Endothelial cell of umbilical vein (primary cell): ENCODE measurements at regions not wholly inside any gene's neighbourhood (a gene's known extent, or its start where the extent isn't known, plus 50 kb on each side); places are given as distances from the start of the nearest gene placed in this dataset.

Experiments
- BruUV-seq: library from RNA; stranded (reverse); fragments of 400-500 nt; replicated peaks from 2 replicates; lab custom pipeline; 2021; lab: Mats Ljungman, UMichigan
- CTCF ChIA-PET: fragments of 300-600, 350-600 bp; sonication (Branson Sonifier 250); formaldehyde crosslinking; loops from one replicate; lab custom pipeline; 2021; ENCODE audit warnings: antibody characterized with exemption, inconsistent platforms; lab: Charles Lee
- POLR2A ChIA-PET: fragments of 300-600, 350-600 bp; sonication (Branson Sonifier 250); formaldehyde crosslinking; loops from one replicate; lab custom pipeline; 2021; ENCODE audit warnings: antibody characterized with exemption, inconsistent platforms; lab: Charles Lee
- DNase-seq: peaks from one replicate; pipeline ENCODE4 v3.0.0-alpha.2; 2011; ENCODE audit warnings: low read depth, low spot score
- FAIRE-seq: peaks from 2 replicates; lab custom pipeline; 2011; peaks lifted over from hg19 to GRCh38; lab: Jason Lieb, UNC
- H2AFZ ChIP-seq: 2 replicates; pipeline ENCODE4 v1.6.0; 2012; ENCODE audit warnings: low read depth, low read length, control low read depth, inconsistent platforms
- H3K27ac ChIP-seq: 2 replicates; pipeline ENCODE4 v1.5.1; 2011; ENCODE audit warnings: low read depth, mild to moderate bottlenecking, control low read depth, low read length, moderate library complexity; ENCODE audit not compliant: insufficient read depth
- H3K27me3 ChIP-seq, 2 experiments: 2 replicates each; pipeline versions ENCODE4 v1.6.0 to v1.6.1; 2011; ENCODE audit warnings: low read length in 2 of 2, mixed read lengths in 1 of 2; ENCODE audit not compliant: control insufficient read depth in 2 of 2, insufficient read depth in 2 of 2
- H3K36me3 ChIP-seq, 2 experiments: 2 replicates in 1 of 2; 3 replicates in 1 of 2; pipeline ENCODE4 v1.5.1; 2011; ENCODE audit warnings: low read length in 2 of 2, mild to moderate bottlenecking in 1 of 2, moderate library complexity in 1 of 2; ENCODE audit not compliant: control insufficient read depth in 2 of 2, insufficient read depth in 2 of 2; ENCODE audit errors: extremely low read depth in 1 of 2
- H3K4me1 ChIP-seq: 3 replicates; pipeline ENCODE4 v1.5.1; 2011; ENCODE audit warnings: mild to moderate bottlenecking, low read length; ENCODE audit not compliant: control insufficient read depth, insufficient read depth; ENCODE audit errors: extremely low read depth
- H3K4me2 ChIP-seq: 2 replicates; pipeline ENCODE4 v1.6.1; 2011; ENCODE audit warnings: low read length, control low read depth, mixed read lengths; ENCODE audit not compliant: insufficient read depth
- H3K4me3 ChIP-seq, 3 experiments: fragments of 200-600 bp in 1 of 3; sonication (generic), shearing (Covaris generic) in 1 of 3; replicated peaks in 1 of 3; 2 replicates each; pipeline ENCODE4 v1.5.1; 2011 to 2016; ENCODE audit warnings: control low read depth in 3 of 3, low read length in 3 of 3, mild to moderate bottlenecking in 2 of 3, inconsistent platforms in 1 of 3, low read depth in 1 of 3, moderate library complexity in 1 of 3; ENCODE audit not compliant: insufficient read depth in 1 of 3
- H3K79me2 ChIP-seq: 2 replicates; pipeline ENCODE4 v1.6.0; 2012; ENCODE audit warnings: low read length, inconsistent platforms; ENCODE audit not compliant: control insufficient read depth, insufficient read depth
- H3K9ac ChIP-seq: replicated peaks from 2 replicates; pipeline ENCODE3; 2011; ENCODE audit warnings: low read length, control low read depth; ENCODE audit not compliant: insufficient read depth; ENCODE audit errors: extremely low read depth
- H3K9me1 ChIP-seq: replicated peaks from 3 replicates; pipeline ENCODE4 v1.6.0; 2011; ENCODE audit warnings: mild to moderate bottlenecking, low read length; ENCODE audit not compliant: control insufficient read depth, insufficient read depth; ENCODE audit errors: extremely low read depth
- H3K9me3 ChIP-seq: replicated peaks from 2 replicates; pipeline ENCODE4 v1.5.1; 2012; ENCODE audit warnings: low read length, inconsistent platforms; ENCODE audit not compliant: control insufficient read depth, insufficient read depth
- H4K20me1 ChIP-seq: replicated peaks from 2 replicates; pipeline ENCODE3; 2011; ENCODE audit warnings: mild to moderate bottlenecking, low read length; ENCODE audit not compliant: control insufficient read depth, insufficient read depth; ENCODE audit errors: extremely low read depth
- EZH2 ChIP-seq: IDR thresholded peaks from 2 replicates; pipeline ENCODE4 v1.6.1; 2012; ENCODE audit warnings: borderline replicate concordance, low read depth, mild to moderate bottlenecking, moderate library complexity, low read length, inconsistent platforms; ENCODE audit not compliant: severe bottlenecking
- FOS ChIP-seq: IDR thresholded peaks from 2 replicates; pipeline ENCODE4 v1.6.1; 2011; ENCODE audit warnings: mild to moderate bottlenecking, low read length, moderate library complexity, borderline replicate concordance; ENCODE audit not compliant: insufficient read depth
- GATA2 ChIP-seq: IDR thresholded peaks from 2 replicates; pipeline ENCODE4 v1.7.0; 2011; ENCODE audit warnings: low read depth, mild to moderate bottlenecking, moderate library complexity, mixed read lengths, low read length; ENCODE audit not compliant: insufficient read length, insufficient read depth
- JUN ChIP-seq: IDR thresholded peaks from 2 replicates; pipeline ENCODE4 v1.6.1; 2011; ENCODE audit warnings: borderline replicate concordance, low read depth; ENCODE audit not compliant: insufficient read length, insufficient read depth
- MAX ChIP-seq: IDR thresholded peaks from 2 replicates; pipeline ENCODE4 v1.6.1; 2011; ENCODE audit not compliant: insufficient read depth, insufficient read length
- MYC ChIP-seq: IDR thresholded peaks from one replicate; pipeline ENCODE4 v1.6.1; 2011; ENCODE audit warnings: mild to moderate bottlenecking, low read depth, low read length
- POLR2A ChIP-seq: IDR thresholded peaks from 2 replicates; pipeline ENCODE4 v1.6.1; 2012; ENCODE audit warnings: low read depth, mild to moderate bottlenecking, control low read depth, low read length
- POLR2AphosphoS5 ChIP-seq: IDR thresholded peaks from 2 replicates; pipeline ENCODE4 v1.6.1; 2012; ENCODE audit warnings: low read depth, mild to moderate bottlenecking, control low read depth, low read length, moderate library complexity; ENCODE audit not compliant: insufficient read depth
- dilution Hi-C: fragments of 300-500 bp; cut with MboI; formaldehyde crosslinking; loops from one replicate; pipeline ENCODE4 v1.15.0; 2019; ENCODE audit warnings: low sequenced_read_pairs; ENCODE audit not compliant: extremely low pct_ligation_motif_present
- intact Hi-C: fragments of 100-400 bp; cut with micrococcal nuclease; formaldehyde crosslinking; loops from one replicate; pipeline ENCODE4 v1.10.0; 2022
- TF ChIP-seq, protein P1 (sequence below), 2 donors: IDR thresholded peaks; 1 replicate in 1 of 2; 2 replicates in 1 of 2; pipeline ENCODE4 v1.5.1; 2011; ENCODE audit warnings: low read length in 2 of 2, mild to moderate bottlenecking in 2 of 2, moderate library complexity in 2 of 2, control low read depth in 1 of 2, inconsistent platforms in 1 of 2, low read depth in 1 of 2; ENCODE audit not compliant: insufficient read depth in 1 of 2; ENCODE audit errors: extremely low read depth in 1 of 2

- POLR2A ChIA-PET = no interaction called here
- Histone ChIP-seq H3K36me3 (peaks cover 0 to 2% of the 10 kb centered on the region in 2 experiments), H3K4me3 (no peak overlapping the region), H4K20me1 (no peaks in the 10 kb centered on the region), H3K9me1 (no peaks in the 10 kb centered on the region), H2AFZ (no peak overlapping the region), H3K9me3 (no peaks in the 10 kb centered on the region), H3K4me2 (no peak overlapping the region), H3K27me3 (no peaks in the 10 kb centered on the region), H3K27ac (no peak overlapping the region), H3K9ac (no peak overlapping the region), H3K79me2 (no peaks in the 10 kb centered on the region), H3K4me1 (no peaks in the 10 kb centered on the region)
- no TSS peak for BruUV-seq
- intact Hi-C loops (no loop called here), dilution Hi-C loops (no loop called here)
- no peak for DNase-seq
- CTCF ChIA-PET = interaction anchor here (1.0 to 4.6 kb wide), 3 partner anchors 8 to 235 kb away, joined by 3 to 23 read pairs (median 6); no protein-coding TSS in a partner anchor
- TF ChIP-seq JUN = no peak
- TF ChIP-seq POLR2AphosphoS5 = no peak
- no peak for TF ChIP-seq GATA2
- no peak for TF ChIP-seq POLR2A
- no peak for TF ChIP-seq EZH2
- no peak for FAIRE-seq
Observed at GRCh38 chr16:27632216-27632615, 82.3 kb downstream of the KATNIP start.

DNA sequence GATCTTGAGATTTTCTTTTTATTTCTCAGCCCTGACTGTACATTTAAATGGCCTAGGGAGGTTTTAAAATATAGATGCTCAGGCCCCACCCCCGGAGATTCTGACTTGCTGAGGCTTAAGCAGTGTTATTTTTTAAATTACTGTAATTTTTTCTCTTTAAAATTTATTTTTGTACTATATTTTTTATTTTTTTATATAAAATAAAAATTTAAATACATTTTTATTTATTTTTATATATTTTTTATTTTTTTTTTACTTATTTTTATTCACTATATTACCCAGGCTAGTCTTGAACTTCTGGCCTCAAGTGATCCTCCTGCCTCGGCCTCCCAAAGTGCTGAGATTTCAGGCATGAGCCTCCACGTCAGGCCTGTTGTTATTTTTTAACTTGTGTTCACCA lies 83.3 kb downstream of the KATNIP start:
- dilution Hi-C loops (no loop called here), intact Hi-C loops (no loop called here)
- Histone ChIP-seq H3K4me2 (no peak overlapping the region), H3K9ac (no peak overlapping the region), H4K20me1 (no peaks in the 10 kb centered on the region), H3K79me2 (no peaks in the 10 kb centered on the region), H3K4me3 (no peak overlapping the region), H3K9me3 (no peaks in the 10 kb centered on the region), H3K9me1 (no peaks in the 10 kb centered on the region), H3K36me3 (peaks cover 0 to 2% of the 10 kb centered on the region in 2 experiments), H3K27ac (no peak overlapping the region), H3K27me3 (no peaks in the 10 kb centered on the region), H2AFZ (no peak overlapping the region), H3K4me1 (no peaks in the 10 kb centered on the region)
- ChIA-PET CTCF (no interaction called here), POLR2A (no interaction called here)
- TF ChIP-seq, protein P1, sequence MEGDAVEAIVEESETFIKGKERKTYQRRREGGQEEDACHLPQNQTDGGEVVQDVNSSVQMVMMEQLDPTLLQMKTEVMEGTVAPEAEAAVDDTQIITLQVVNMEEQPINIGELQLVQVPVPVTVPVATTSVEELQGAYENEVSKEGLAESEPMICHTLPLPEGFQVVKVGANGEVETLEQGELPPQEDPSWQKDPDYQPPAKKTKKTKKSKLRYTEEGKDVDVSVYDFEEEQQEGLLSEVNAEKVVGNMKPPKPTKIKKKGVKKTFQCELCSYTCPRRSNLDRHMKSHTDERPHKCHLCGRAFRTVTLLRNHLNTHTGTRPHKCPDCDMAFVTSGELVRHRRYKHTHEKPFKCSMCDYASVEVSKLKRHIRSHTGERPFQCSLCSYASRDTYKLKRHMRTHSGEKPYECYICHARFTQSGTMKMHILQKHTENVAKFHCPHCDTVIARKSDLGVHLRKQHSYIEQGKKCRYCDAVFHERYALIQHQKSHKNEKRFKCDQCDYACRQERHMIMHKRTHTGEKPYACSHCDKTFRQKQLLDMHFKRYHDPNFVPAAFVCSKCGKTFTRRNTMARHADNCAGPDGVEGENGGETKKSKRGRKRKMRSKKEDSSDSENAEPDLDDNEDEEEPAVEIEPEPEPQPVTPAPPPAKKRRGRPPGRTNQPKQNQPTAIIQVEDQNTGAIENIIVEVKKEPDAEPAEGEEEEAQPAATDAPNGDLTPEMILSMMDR (IDR thresholded peaks at IDR 0.05; ENCODE audit: extremely low read depth in 1 of 2, insufficient read depth in 1 of 2, low read depth in 1 of 2, low read length in 2 of 2) = no peak
- TF ChIP-seq MYC (no peak), POLR2A (no peak), POLR2AphosphoS5 (no peak), MAX (no peak), FOS (no peak), JUN (no peak), EZH2 (no peak), GATA2 (no peak)
- DNase-seq (no peak), FAIRE-seq (no peak)
- no TSS peak for BruUV-seq
